SK-N-SH (cell line): ENCODE measurements at regions not wholly inside any gene's neighbourhood (a gene's known extent, or its start where the extent isn't known, plus 50 kb on each side); places are given as distances from the start of the nearest gene placed in this dataset.

ENCODE experiments used
- CTCF ChIA-PET: fragments of 300-600, 350-600 bp; formaldehyde crosslinking; extraction: SDS; loops from one replicate; lab custom pipeline; 2021; lab: Yijun Ruan, JAX
- POLR2A ChIA-PET: fragments of 350-600 bp; sonication (Branson Sonifier 250); formaldehyde crosslinking; extraction: SDS; loops from one replicate; lab custom pipeline; 2020; ENCODE audit warnings: antibody characterized with exemption, inconsistent platforms; lab: Yijun Ruan, JAX
- DNase-seq: peaks from one replicate; pipeline ENCODE4 v3.0.0; 2012
- H2AFZ ChIP-seq: fragments of 200-600 bp; sonication (generic); 2 replicates; pipeline ENCODE4 v1.8.1; 2016; ENCODE audit warnings: antibody characterized with exemption, mild to moderate bottlenecking, low read depth
- H3F3A ChIP-seq: fragments of 200-600 bp; sonication (generic); replicated peaks from 2 replicates; pipeline ENCODE3; 2016; ENCODE audit warnings: antibody characterized with exemption, mild to moderate bottlenecking; ENCODE audit not compliant: insufficient read depth
- H3K27ac ChIP-seq, 2 experiments: fragments of 200-500 bp in 1 of 2; fragments of 200-600 bp in 1 of 2; sonication (Bioruptor generic) in 1 of 2; sonication (generic), shearing (Covaris generic) in 1 of 2; 2 replicates each; pipeline versions ENCODE4 v1.5.1 to v1.6.1; 2014 to 2016; ENCODE audit warnings: low read depth in 2 of 2, inconsistent platforms in 1 of 2, low read length in 1 of 2, mild to moderate bottlenecking in 1 of 2, mixed read lengths in 1 of 2
- H3K27me3 ChIP-seq: fragments of 200-600 bp; sonication (generic), shearing (Covaris generic); 2 replicates; pipeline ENCODE4 v1.6.1; 2016; ENCODE audit warnings: mixed run types; ENCODE audit not compliant: insufficient read depth
- H3K36me3 ChIP-seq, 2 experiments: fragments of 200-500 bp in 1 of 2; fragments of 200-600 bp in 1 of 2; sonication (Bioruptor generic) in 1 of 2; sonication (generic) in 1 of 2; replicated peaks in 1 of 2; 2 replicates each; pipeline versions ENCODE3 to v1.5.1; 2014 to 2016; ENCODE audit warnings: low read length in 1 of 2, mild to moderate bottlenecking in 1 of 2; ENCODE audit not compliant: insufficient read depth in 2 of 2, control insufficient read depth in 1 of 2
- H3K4me1 ChIP-seq, 2 experiments: fragments of 200-500 bp in 1 of 2; fragments of 200-600 bp in 1 of 2; sonication (Bioruptor generic) in 1 of 2; sonication (generic), shearing (Covaris generic) in 1 of 2; 2 replicates each; pipeline versions ENCODE4 v1.5.1 to v1.6.1; 2014 to 2016; ENCODE audit warnings: low read depth in 1 of 2, low read length in 1 of 2, mixed run types in 1 of 2; ENCODE audit not compliant: insufficient read depth in 2 of 2, control insufficient read depth in 1 of 2
- H3K4me2 ChIP-seq: fragments of 200-600 bp; sonication (generic), shearing (Covaris generic); 2 replicates; pipeline ENCODE4 v1.6.1; 2017; ENCODE audit warnings: mixed run types
- H3K4me3 ChIP-seq, 2 experiments: fragments of 200-500 bp in 1 of 2; fragments of 200-600 bp in 1 of 2; sonication (Bioruptor generic) in 1 of 2; sonication (generic), shearing (Covaris generic) in 1 of 2; 2 replicates each; pipeline versions ENCODE4 v1.5.1 to v1.8.1; 2014 to 2016; ENCODE audit warnings: low read depth in 2 of 2, inconsistent platforms in 1 of 2, low read length in 1 of 2, mild to moderate bottlenecking in 1 of 2, mixed read lengths in 1 of 2, moderate library complexity in 1 of 2
- H3K79me2 ChIP-seq: fragments of 200-600 bp; sonication (generic); 2 replicates; pipeline ENCODE4 v1.8.1; 2017; ENCODE audit warnings: mild to moderate bottlenecking; ENCODE audit not compliant: insufficient read depth
- H3K9ac ChIP-seq: fragments of 200-600 bp; sonication (generic); 2 replicates; pipeline ENCODE4 v1.6.1; 2017; ENCODE audit warnings: mixed run types
- H3K9me2 ChIP-seq: fragments of 200-600 bp; sonication (generic); 2 replicates; pipeline ENCODE4 v1.6.1; 2017; ENCODE audit warnings: mixed run types
- H3K9me3 ChIP-seq: fragments of 200-600 bp; sonication (generic); 2 replicates; pipeline ENCODE4 v1.6.1; 2017; ENCODE audit warnings: mixed run types, mild to moderate bottlenecking, moderate library complexity
- H4K20me1 ChIP-seq: fragments of 200-600 bp; sonication (generic); 2 replicates; pipeline ENCODE4 v1.6.1; 2017; ENCODE audit warnings: mild to moderate bottlenecking, mixed run types; ENCODE audit not compliant: insufficient read depth
- ELF1 ChIP-seq: IDR thresholded peaks from 2 replicates; pipeline ENCODE4 v1.4.0; 2012
- EP300 ChIP-seq, 2 experiments: IDR thresholded peaks; 2 replicates each; pipeline versions ENCODE4 v1.4.0 to v1.6.1; 2012; ENCODE audit warnings: borderline replicate concordance in 1 of 2, low read depth in 1 of 2, low read length in 1 of 2
- EZH2phosphoT487 ChIP-seq: fragments of 200-600 bp; sonication (generic); IDR thresholded peaks from 2 replicates; pipeline ENCODE4 v1.6.1; 2017; ENCODE audit warnings: low read depth, mixed run types, mild to moderate bottlenecking, antibody characterized with exemption, moderate library complexity, borderline replicate concordance
- FOXJ3 ChIP-seq: sonication (generic); formaldehyde crosslinking; IDR thresholded peaks from 2 replicates; pipeline ENCODE4 v1.5.1; 2020; ENCODE audit warnings: mild to moderate bottlenecking, missing genetic modification reagents
- MEF2A ChIP-seq: IDR thresholded peaks from 2 replicates; pipeline ENCODE4 v1.4.0; 2012; ENCODE audit warnings: low read depth, borderline replicate concordance
- MXI1 ChIP-seq: IDR thresholded peaks from 2 replicates; pipeline ENCODE4 v1.6.1; 2012; ENCODE audit warnings: mild to moderate bottlenecking, low read depth, low read length, improper control_type of control experiment
- POLR2AphosphoS5 ChIP-seq: IDR thresholded peaks from 2 replicates; pipeline ENCODE4 v1.6.1; 2012; ENCODE audit warnings: low read depth, low read length
- RAD21 ChIP-seq: IDR thresholded peaks from 2 replicates; pipeline ENCODE4 v1.6.1; 2012; ENCODE audit warnings: mild to moderate bottlenecking, low read length
- RFX5 ChIP-seq: IDR thresholded peaks from 2 replicates; pipeline ENCODE4 v1.6.1; 2012; ENCODE audit warnings: mild to moderate bottlenecking, improper control_type of control experiment, low read length
- RXRA ChIP-seq: IDR thresholded peaks from 2 replicates; pipeline ENCODE4 v1.4.0; 2012; ENCODE audit warnings: low read depth, mild to moderate bottlenecking, borderline replicate concordance
- SIN3A ChIP-seq: IDR thresholded peaks from 2 replicates; pipeline ENCODE4 v1.6.1; 2012; ENCODE audit warnings: low read depth, mild to moderate bottlenecking, low read length, moderate library complexity, borderline replicate concordance
- SMC3 ChIP-seq: IDR thresholded peaks from 2 replicates; pipeline ENCODE4 v1.6.1; 2012; ENCODE audit warnings: low read depth, low read length, improper control_type of control experiment
- WGBS: methylation state at CpG from one replicate; pipeline ENCODE4 v1.1.6; 2017; ENCODE audit warnings: low lambda C conversion rate; 5-methylcytosine and 5-hydroxymethylcytosine counted together
- TF ChIP-seq, protein P1 (sequence below): fragments of 150-350 bp; IDR thresholded peaks from 2 replicates; pipeline ENCODE4 v1.6.1; 2016; ENCODE audit warnings: mild to moderate bottlenecking, low read depth, low read length
- TF ChIP-seq, protein P2 (sequence below): IDR thresholded peaks from 2 replicates; pipeline ENCODE4; 2012
- TF ChIP-seq, protein P3 (sequence below): IDR thresholded peaks from 2 replicates; pipeline ENCODE4 v1.4.0; 2012; ENCODE audit warnings: low read depth, borderline replicate concordance

DNA sequence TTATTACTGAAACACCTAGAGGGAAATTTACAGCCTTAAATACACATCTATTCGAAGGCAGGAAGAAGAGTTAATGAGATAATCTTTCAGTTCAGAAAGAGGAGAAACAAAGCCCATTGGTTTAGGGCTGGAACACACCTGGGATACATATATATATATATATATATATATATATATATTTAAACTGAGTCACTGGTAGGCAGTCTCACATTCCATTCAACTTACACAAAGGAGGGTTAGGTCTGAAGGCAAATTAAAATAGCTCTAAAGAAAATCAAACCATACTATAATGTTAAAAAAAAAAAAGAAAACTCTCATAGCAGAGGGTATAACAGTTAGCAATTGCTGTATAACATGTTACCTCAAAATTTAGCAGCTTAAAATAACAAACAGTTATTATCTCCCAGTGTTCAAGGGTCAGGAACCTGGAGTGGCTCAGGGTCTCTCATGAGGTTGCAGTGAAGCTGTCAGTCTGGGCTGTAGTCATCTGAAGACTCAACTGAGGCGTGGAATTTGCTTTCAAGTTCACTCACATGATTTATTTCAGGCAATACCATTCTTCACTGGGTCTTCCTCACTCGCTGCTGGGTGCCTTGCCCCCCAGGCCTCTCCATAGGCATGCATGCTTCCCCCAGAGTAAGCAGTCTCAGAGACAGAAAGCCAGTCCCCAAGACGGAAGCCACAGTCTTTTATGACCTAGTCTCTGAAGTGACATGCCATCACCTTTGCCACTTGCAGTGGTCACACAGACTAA is 332.8 kb downstream of the NSG2 start:
- 84% methylated on average over 4 of the region's 4 CpGs for WGBS
- H2AFZ ChIP-seq, result no peak overlapping the region
- H3K36me3 ChIP-seq, result no peaks in the 10 kb centered on the region
- no peaks in the 10 kb centered on the region for H3K9me2 ChIP-seq
- no peak overlapping the region for H3K27ac ChIP-seq
- no peaks in the 10 kb centered on the region for H3K9me3 ChIP-seq
- H3F3A ChIP-seq, result peaks cover 3% of the 10 kb centered on the region
- no peak overlapping the region for H3K9ac ChIP-seq
- DNase-seq, result no peak
- ChIA-PET POLR2A (no interaction called here), CTCF (no interaction called here)
- no peak overlapping the region for H3K4me2 ChIP-seq
- no peaks in the 10 kb centered on the region for H3K27me3 ChIP-seq
- no peak overlapping the region for H3K4me3 ChIP-seq
- H4K20me1 ChIP-seq, result no peaks in the 10 kb centered on the region
- H3K79me2 ChIP-seq, result no peaks in the 10 kb centered on the region
- TF ChIP-seq SMC3, result no peak
- TF ChIP-seq POLR2AphosphoS5, result no peak
- TF ChIP-seq, protein P1, sequence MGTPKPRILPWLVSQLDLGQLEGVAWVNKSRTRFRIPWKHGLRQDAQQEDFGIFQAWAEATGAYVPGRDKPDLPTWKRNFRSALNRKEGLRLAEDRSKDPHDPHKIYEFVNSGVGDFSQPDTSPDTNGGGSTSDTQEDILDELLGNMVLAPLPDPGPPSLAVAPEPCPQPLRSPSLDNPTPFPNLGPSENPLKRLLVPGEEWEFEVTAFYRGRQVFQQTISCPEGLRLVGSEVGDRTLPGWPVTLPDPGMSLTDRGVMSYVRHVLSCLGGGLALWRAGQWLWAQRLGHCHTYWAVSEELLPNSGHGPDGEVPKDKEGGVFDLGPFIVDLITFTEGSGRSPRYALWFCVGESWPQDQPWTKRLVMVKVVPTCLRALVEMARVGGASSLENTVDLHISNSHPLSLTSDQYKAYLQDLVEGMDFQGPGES, result no peak
- TF ChIP-seq RFX5, result no peak
- TF ChIP-seq RAD21, result no peak
- TF ChIP-seq ELF1, result no peak
- TF ChIP-seq MXI1, result no peak
- TF ChIP-seq RXRA, result no peak
- peaks cover 5 to 8% of the 10 kb centered on the region in 2 experiments; a peak in 2 of 4 replicates for H3K4me1 ChIP-seq

DNA sequence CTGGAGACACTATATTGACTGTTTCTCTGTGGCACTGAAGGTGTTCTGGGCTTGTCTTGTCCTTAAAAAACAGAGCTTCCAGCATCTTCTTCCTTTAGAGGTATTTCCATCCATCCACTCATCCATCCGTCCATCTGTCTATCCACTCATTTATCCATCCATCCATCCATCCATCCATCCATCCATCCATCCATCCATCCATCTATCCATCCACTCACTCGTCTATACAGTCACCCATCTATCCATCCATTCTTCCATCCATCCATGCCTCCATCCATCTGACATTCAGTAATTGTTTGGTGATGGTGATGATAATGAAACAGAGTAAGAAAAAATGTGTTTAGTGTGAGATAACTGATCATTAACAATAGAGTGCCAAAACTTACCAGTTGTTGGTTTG is 334.8 kb downstream of the NSG2 start:
- Histone ChIP-seq H3K27ac (no peak overlapping the region), H3K4me2 (no peak overlapping the region), H3K9me2 (no peaks in the 10 kb centered on the region), H3K36me3 (no peaks in the 10 kb centered on the region), H2AFZ (no peak overlapping the region), H3K4me1 (peaks cover 23 to 26% of the 10 kb centered on the region in 2 experiments), H3F3A (peaks cover 22% of the 10 kb centered on the region), H4K20me1 (no peaks in the 10 kb centered on the region), H3K9me3 (no peaks in the 10 kb centered on the region), H3K79me2 (no peaks in the 10 kb centered on the region), H3K9ac (no peak overlapping the region), H3K27me3 (no peaks in the 10 kb centered on the region), H3K4me3 (no peak overlapping the region)
- 75% methylated on average over 2 of the region's 2 CpGs for WGBS
- CTCF ChIA-PET, result no interaction called here
- POLR2A ChIA-PET, result no interaction called here
- TF ChIP-seq, protein P2, sequence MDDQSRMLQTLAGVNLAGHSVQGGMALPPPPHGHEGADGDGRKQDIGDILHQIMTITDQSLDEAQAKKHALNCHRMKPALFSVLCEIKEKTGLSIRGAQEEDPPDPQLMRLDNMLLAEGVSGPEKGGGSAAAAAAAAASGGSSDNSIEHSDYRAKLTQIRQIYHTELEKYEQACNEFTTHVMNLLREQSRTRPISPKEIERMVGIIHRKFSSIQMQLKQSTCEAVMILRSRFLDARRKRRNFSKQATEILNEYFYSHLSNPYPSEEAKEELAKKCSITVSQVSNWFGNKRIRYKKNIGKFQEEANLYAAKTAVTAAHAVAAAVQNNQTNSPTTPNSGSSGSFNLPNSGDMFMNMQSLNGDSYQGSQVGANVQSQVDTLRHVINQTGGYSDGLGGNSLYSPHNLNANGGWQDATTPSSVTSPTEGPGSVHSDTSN, result no peak
- no peak for TF ChIP-seq EZH2phosphoT487
- TF ChIP-seq FOXJ3 (CRISPR knock-in tag), result no peak
- TF ChIP-seq EP300 (IDR thresholded peaks at IDR 0.05; ENCODE audit: borderline replicate concordance in 1 of 2, low read depth in 1 of 2, low read length in 1 of 2), result no peak
- no peak for TF ChIP-seq SIN3A
- no peak for TF ChIP-seq MEF2A
- TF ChIP-seq RXRA, result no peak
- TF ChIP-seq, protein P3, sequence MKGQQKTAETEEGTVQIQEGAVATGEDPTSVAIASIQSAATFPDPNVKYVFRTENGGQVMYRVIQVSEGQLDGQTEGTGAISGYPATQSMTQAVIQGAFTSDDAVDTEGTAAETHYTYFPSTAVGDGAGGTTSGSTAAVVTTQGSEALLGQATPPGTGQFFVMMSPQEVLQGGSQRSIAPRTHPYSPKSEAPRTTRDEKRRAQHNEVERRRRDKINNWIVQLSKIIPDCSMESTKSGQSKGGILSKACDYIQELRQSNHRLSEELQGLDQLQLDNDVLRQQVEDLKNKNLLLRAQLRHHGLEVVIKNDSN, result no peak
- DNase-seq, result no peak
